ENCODE measurements at regions not wholly inside any gene's neighbourhood (a gene's known extent, or its start where the extent isn't known, plus 50 kb on each side); places are given as distances from the start of the nearest gene placed in this dataset.
A peak's percentile ranks its signal among the peaks of the same experiment; 100 is the strongest.

DNA sequence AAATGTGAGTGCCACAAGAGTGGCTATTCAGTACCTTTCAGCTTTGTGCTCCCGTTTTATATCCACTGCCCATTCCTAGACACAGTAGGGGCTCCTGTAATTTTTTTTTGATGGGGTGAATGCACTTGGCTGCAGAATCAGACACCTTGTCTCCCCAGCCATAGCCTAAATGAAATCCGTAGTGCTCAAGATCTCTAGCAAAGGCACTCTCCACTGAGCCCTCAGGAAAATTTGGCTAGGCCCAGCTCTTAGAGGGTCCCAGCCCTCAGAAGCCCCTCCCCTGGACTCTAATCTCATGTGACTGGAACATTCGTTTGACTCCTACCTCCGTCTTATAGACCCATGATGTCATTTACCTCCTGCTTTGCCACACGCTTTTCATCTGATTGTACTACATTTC, 323.9 kb downstream of the SMAD2 start:
- no peak for FAIRE-seq

DNA sequence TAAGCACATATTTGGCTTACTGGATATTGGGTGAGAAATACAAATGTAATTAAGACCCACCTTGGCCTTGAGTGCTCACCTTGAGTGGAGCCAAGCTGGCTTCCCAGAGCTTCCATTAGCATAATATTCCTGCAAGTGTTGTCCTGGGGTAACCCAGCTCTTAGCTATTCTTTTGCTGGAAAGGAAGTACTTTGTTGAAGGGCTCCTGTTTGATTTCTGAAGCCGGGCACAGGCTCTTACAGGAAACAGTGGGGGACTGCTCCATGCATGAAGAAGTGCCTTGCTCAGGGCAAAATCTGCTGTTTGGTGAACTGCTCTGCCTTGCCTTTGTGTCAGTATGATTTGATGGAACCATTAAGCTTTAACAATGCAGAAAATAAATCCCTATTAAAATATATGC, 325.4 kb downstream of the SMAD2 start:
- no peak for FAIRE-seq
- no peak for DNase-seq (ENCODE audit: extremely low spot score, insufficient read length, low read depth)

More for the DNA sequence above, 323.9 kb downstream of the SMAD2 start:
- DNase-seq (ENCODE audit: extremely low spot score, insufficient read length, low read depth) = no peak

DNA sequence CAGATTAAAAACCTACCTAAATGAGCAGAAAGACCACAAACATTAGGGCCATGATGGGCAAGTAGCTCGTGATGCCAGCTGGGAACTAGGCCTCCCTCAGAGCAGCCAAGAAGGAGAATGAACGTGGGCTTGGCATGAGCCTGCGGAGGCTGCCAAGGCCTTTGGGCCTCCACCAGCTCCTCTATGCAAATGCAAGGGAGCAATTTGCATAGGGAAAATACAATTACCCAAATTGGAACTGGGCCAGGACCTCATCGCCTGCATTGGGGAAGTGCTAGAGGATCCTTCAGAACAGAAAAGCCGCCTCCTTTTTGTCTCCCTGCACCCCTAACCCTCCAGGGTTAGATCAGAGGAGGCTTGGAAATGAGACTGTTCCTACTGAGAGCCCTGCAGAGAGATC, 326.4 kb downstream of the SMAD2 start:
- no peak for DNase-seq (ENCODE audit: extremely low spot score, insufficient read length, low read depth)
- FAIRE-seq = no peak

DNA sequence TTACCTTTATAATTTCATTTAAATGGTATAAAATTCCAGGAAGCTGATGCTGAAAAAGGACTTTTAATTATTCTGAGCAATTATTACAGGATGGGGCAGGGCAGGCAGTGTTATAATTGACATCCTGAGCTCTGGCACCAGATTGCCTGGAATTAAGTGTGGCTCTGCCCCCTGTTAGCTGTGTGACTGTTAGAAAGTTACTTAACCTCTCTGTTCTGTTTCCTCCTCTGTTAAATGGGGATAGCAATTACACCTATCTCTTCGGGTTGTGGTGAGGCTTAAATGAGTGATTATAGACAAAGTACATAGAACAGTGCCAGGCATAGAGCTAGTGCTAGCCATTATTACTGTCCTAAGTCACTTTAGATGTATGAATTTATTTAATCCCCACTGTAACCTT, 327.3 kb downstream of the SMAD2 start:
- DNase-seq (ENCODE audit: extremely low spot score, insufficient read length, low read depth) (no peak), FAIRE-seq (no peak)

DNA sequence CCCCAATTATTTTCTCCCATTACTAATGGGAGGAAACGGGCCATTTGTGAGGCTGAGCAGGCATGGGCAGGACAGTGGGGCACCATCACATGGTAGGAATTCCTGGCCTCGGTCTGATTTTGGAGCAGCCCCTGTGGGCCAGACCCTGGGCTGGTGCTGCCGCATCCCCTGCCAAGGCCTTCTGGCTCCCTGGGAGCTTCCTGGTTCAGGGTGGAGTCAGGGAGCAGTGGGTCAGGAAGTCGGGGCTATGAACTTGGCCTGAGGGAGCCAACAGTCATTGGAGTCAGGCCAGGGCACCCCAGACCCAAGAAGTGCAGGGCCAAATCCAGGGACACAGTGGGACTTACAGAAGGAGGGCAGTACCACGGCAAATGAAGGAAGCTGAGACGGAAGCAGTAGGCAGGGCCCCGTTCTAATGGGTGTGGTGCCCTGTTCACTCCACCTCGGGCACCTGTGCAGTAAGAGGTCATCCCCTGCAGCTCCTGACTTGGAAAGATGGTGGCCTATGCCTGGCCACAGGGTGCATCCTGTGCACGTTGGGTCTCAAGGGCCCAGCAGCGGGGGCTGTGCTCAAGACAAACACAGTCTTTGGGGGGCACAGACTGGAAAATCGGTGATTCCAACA, 328.1 kb downstream of the SMAD2 start:
- no peak for DNase-seq (ENCODE audit: extremely low spot score, insufficient read length, low read depth)
- FAIRE-seq = no peak

DNA sequence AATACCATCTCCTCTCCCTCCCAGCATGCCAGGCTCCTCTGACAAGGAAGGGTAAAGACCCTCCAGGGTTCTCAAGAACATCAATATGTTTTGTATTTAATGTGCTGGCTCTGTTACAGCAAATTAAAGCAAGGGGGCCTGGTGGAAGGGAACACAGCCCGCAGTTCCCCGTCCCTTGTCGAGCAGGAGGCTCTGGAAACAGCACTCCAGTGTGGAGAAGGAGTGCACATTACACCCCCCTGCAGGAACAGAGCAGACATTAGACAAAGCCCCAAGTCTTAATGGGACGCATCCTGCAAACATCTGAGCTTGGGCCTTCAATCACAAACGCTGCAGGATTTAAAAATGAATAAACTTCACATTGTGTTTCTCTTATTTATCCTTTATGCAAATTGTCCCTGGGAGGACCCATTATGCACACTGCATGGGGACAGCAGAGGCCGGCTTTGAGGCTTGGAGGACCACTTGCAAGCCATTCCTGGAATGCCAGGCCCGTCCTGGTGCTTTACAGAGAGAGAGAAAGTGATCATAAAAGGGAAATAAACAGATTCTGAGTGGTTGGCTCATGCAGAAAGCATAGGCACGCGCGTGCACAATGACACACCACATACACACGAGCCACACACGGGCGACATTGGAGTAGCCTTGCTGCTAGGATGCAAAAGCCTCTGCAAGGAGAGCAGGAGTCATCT, 328.7 kb downstream of the SMAD2 start:
- DNase-seq (ENCODE audit: extremely low spot score, insufficient read length, low read depth) = no peak
- FAIRE-seq = no peak

DNA sequence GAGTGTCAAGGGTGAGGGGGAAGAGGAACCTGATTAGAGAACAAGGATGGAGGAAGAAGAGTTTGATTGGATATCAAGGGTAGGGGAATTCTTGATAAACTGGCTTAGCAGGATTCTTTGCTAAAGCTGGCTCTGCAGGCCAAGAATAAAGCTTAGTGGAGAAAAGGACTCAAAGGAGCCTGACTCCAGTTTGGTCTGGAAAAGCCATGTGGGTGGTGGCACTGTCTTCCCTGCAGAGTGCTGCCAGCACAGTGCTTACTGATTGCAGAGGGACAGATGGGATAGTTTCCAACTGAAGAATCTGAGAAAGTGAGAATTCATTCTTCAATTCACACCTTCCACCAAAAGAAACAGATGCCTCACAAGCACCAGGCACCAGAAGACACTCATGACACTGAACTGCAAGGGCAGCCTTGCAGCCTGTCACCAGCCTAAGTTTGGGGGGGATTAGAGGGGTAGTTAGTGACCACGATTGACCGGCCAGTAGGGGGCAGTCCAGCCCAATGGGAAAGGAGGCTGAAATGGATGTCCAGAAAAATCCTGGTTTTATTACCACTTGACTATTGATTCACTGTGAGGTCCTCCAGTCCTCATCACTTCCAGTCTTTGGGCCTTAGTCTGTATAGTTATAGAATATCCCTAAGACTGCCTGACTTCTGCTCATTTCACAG, 334.5 kb downstream of the SMAD2 start:
- FAIRE-seq (no peak), DNase-seq (ENCODE audit: extremely low spot score, insufficient read length, low read depth) (peak; percentile 17)

DNA sequence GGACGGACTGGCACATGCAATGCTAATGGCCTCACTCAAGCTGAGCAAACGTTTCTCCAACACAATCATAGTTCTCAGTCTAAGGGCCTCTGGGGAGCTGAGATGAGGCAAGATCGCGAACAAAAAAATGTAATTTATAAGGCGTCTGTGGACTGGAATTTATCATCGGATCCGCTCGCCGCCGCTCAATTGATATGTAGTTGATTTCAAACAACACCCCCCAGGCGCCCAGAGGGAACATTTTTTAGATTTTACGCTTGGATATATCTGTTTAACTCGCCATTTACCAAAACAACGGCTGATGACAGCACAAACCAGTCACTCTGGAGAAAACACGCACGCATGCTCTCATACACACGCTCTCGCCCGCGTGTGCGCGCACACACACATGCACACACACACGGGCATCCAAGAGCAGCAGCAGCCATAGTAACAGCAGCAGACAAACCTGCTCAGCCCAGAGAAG, 335.8 kb downstream of the SMAD2 start:
- DNase-seq (ENCODE audit: extremely low spot score, insufficient read length, low read depth) = no peak

DNA sequence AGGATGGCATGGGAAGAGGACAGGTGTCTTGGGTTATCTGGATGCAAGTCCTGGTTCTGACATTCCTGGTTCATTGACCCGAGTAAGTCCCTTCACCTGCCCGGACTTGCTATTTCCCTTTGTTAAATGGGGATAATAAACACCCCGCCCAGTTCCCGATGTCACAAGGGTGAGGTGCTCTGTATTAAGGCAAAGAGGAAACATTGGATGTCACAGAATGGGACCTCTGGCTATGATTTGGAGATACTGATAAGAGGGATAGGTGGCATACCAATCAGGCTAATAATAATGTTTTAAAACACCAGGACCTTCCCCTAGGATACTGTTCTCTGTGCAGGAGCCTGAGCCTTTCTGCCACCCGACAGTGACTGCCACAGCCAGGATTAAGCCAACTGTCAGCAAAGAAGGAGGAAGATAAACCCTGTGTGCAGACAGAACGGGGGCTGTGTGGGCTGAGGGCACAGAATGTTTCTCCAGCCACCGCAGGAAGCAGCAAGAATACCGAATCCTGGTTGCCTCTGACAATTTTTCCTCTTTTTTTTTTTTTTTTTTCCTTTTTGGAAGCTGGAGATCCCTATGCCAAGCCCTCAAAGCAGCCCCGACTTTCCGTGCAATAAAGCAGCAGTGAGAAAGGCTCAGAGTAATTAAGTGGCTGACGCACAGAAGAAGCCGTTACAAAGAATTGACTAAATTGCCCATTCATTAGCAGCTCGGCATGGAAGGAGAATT, 336.6 kb downstream of the SMAD2 start:
- DNase-seq (ENCODE audit: extremely low spot score, insufficient read length, low read depth) = no peak
- no peak for FAIRE-seq

More for the DNA sequence above, 335.8 kb downstream of the SMAD2 start:
- FAIRE-seq = no peak

DNA sequence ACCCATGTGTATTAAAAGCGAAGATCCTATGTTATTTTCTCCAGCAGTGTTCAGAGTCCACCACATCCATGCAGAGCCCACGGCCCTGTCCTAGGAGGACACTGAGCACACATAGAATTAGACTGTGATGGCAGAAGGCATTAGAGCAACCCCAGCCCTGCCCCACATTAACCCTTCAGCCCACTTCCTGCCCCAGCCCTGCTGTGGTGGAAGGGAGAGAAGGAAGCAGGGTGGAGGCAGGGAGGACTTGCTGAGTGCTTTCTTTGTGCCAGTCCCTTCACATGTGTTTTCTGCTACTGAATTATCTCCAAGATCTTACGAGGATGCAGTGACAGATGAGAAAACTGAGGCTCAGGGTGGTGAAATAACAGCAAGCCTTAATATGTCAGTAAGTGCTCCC, 339.0 kb downstream of the SMAD2 start:
- FAIRE-seq (no peak), DNase-seq (ENCODE audit: extremely low spot score, insufficient read length, low read depth) (no peak)

DNA sequence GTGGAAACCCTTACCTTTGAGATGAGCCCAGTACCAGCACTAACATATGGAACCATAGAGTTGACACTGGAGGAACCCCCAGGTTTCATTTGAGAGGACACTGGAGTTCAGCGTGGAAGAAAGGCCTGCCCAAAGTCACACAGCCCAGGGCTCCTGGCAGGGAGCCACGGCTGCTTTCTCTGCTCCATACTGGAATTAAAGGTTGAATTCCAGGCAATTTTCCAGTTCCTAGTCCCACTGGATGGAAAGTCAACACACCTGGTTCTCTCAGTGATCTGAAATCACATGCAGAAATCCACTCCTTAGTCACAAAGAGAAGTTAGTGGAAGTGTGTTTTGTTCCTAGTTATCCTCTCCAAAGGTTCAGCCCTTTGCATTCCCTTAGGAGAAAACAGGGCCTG, 336.1 kb upstream of the SKOR2 start:
- FAIRE-seq (no peak), DNase-seq (ENCODE audit: extremely low spot score, insufficient read length, low read depth) (no peak)

DNA sequence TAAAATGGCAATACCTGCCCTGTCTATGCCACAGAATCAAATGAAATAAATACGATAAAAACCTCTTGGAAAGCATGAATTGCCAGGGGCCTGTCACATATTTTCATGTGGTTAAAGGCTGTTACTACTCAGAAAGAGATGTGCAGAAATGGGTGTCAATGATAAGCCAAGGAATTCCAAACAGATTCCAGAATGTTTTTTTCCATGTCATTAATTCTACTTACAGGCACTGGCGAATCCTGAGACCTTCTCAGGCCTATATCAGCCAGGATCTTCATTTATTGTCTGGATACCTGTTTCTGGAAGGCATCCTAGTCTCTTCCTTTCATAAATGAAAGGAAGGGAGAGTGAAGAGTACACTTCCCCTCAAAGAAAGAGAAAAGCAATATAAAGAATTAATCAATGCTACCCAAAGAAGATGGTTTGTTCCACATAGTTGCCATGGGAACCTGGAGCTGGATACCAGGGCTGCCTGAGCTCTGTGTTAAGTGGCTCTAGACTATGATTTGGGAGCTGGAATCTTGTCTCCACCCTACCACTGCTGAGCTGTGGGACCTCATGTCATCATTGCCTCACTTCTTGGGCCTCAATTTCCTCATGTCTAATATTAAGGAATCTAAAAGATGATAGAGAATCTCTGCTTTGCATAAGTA, 335.1 kb upstream of the SKOR2 start:
- DNase-seq (ENCODE audit: extremely low spot score, insufficient read length, low read depth) (no peak), FAIRE-seq (no peak)

DNA sequence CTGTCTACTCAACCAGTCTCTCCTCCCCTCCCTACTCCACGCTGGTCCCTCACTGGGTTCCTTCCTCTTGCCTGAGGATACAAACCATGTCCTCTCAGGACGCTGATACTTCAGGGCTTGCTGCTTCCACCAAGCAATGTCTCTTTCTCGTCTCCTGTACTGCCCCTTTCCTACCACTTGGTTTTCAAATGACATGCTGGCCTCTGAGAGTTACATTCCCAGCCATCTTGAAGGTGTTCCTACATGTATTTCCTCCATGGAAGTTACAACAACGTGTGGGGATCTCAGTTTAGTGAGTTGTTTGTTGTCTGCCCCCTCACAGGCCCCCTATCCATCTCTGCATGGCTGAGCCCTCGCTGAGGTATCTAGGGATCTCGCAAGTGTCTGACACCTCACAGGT, 334.5 kb upstream of the SKOR2 start:
- DNase-seq (ENCODE audit: extremely low spot score, insufficient read length, low read depth) (no peak), FAIRE-seq (no peak)

DNA sequence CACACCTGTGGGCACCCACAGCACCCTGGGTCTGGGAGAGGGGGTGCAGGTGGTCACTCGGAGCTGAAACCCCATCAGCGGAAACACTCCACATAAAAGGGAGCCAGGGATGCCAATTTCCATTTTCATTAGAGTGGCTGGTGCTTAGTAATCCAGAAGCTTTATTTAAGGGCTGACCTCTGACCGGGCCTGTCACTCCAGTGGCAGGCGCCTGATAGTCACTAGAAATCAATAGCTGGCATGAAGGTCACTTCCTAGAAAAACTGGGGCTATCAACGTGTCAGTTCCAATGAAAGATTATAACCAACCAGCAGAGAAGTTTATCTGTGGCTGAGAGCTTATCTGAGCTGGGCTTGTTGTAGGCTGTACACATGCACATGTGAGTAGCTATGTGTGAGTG, 333.7 kb upstream of the SKOR2 start:
- FAIRE-seq = no peak
- no peak for DNase-seq (ENCODE audit: extremely low spot score, insufficient read length, low read depth)

DNA sequence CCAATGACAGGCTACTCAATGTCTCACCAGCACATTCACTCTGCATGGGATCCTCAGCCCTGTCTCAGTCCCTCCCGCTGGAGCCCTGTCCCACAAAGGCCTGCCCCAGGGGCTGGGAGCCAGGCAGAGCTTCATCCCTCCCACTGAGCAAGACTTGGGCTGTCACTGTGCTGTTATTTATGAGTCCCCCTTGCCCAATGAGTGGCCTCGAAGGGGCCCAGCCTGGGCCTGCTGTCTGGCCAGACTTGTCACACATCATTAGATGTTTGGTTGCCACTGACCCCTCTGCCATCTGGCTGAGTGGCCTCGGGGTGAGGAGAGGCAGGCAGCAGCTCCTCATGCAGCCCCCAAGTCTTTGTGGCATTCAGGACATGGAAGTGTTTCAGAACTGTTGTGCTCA, 330.6 kb upstream of the SKOR2 start:
- FAIRE-seq (no peak), DNase-seq (ENCODE audit: extremely low spot score, insufficient read length, low read depth) (no peak)

DNA sequence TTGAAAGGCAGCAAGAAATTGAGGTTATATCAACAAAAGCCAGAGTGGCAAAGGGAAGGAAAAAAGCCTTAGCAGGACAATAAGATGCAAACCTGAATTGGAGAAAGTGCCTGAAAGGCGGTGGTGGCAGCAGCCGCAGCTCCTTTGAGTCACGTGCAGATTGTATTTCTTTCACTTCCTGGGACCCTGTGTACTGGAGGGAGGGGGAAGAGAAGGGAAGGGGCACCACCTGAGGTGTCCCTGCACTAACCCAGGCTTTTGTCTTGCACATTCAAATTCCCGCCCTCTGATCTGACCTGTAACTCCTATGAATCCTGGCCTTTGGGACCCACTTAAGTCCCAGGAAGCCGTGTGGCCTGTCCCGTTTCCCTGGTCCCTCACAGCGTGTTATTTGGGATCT, 326.1 kb upstream of the SKOR2 start:
- DNase-seq (ENCODE audit: extremely low spot score, insufficient read length, low read depth) = no peak
- no peak for FAIRE-seq

DNA sequence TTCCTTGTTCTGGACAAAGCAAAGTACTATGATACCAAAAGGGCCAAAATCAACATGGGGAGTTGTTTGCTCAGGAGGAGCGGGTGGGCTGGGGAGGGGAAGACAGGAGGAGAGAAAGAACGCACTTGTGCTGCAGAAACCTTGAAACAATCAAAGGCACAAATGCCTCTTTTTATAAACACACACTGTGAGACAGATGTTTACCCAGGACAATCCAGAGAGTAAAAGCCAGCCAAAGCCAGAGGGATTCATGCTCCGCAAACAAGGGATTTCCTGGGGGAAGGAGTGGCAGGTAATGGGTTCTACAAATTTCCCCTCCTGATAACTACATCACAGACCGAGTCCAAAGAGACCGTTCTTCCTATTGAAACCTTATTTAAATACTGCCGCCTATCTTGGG, 323.5 kb upstream of the SKOR2 start:
- FAIRE-seq = no peak
- no peak for DNase-seq (ENCODE audit: extremely low spot score, insufficient read length, low read depth)

DNA sequence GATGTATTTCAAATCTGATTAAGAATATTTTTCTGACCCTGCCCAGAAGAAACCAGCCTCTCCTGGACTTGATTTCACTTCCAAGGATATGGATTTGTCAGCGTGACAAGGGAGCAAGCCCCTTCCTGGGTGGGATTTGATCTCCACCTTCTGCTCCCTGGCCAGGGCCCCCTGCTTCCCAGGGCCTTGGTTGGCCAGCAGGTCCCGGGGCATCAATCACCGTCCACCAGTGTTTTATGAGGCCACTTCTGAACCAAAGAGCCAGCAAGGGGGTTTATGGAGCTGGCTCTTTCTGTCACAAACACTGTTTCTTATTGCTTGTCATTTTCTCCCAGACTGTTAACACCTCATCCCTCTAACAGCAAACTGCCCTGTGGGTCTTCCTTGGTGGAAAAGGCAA, 320.5 kb upstream of the SKOR2 start:
- DNase-seq (ENCODE audit: extremely low spot score, insufficient read length, low read depth) (no peak), FAIRE-seq (no peak)

DNA sequence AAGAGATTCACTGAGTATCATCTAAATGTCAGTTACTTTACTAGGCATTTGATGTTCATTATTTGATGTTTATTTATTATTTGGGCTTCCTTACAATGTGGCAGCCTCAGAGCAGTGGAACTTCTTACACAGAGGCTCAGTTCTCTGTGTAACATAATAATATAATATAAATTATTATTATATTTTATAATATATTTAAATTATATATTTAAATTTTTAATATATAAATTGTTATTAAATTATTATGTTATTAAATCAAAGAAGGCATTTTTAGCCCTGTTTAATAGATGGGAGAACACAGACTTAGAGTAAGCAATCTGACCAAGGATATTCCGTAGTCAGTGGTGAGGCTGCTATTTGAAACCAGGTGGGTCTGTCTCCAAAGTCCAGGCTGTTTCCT, 315.3 kb upstream of the SKOR2 start:
- DNase-seq (ENCODE audit: extremely low spot score, insufficient read length, low read depth) (no peak), FAIRE-seq (no peak)
